Liver (tissue), 3 donors: ENCODE measurements at regions not wholly inside any gene's neighbourhood (a gene's known extent, or its start where the extent isn't known, plus 50 kb on each side); places are given as distances from the start of the nearest gene placed in this dataset.

Experiments
- ATF3 ChIP-seq: IDR thresholded peaks from 2 replicates; pipeline ENCODE4 v1.6.1; 2016; ENCODE audit warnings: antibody characterized with exemption
- CTCF ChIP-seq: fragments of 150-350 bp; IDR thresholded peaks from 2 replicates; pipeline ENCODE4 v1.5.1; 2017; ENCODE audit warnings: improper control_type of control experiment, low read depth, low read length; ENCODE audit not compliant: missing input control
- EGR1 ChIP-seq, 2 donors: IDR thresholded peaks; 2 replicates each; pipeline ENCODE4 v1.6.1; 2016 to 2018; ENCODE audit warnings: antibody characterized with exemption in 2 of 2, low read depth in 2 of 2
- GABPA ChIP-seq, 2 donors: IDR thresholded peaks in 1 of 2; conservative IDR thresholded peaks in 1 of 2; 2 replicates each; pipeline ENCODE4 v1.6.1; 2016; ENCODE audit warnings: antibody characterized with exemption in 2 of 2, mild to moderate bottlenecking in 1 of 2, moderate library complexity in 1 of 2
- JUND ChIP-seq, 2 donors: IDR thresholded peaks; 2 replicates each; pipeline ENCODE4 v1.6.1; 2016; ENCODE audit warnings: antibody characterized with exemption in 2 of 2
- NR2F2 ChIP-seq: IDR thresholded peaks from 2 replicates; pipeline ENCODE4 v1.6.1; 2016; ENCODE audit warnings: antibody characterized with exemption
- RAD21 ChIP-seq, 2 donors: IDR thresholded peaks; 2 replicates each; pipeline ENCODE4 v1.6.1; 2016; ENCODE audit warnings: antibody characterized with exemption in 2 of 2, mild to moderate bottlenecking in 2 of 2
- REST ChIP-seq: IDR thresholded peaks from 2 replicates; pipeline ENCODE4 v1.6.1; 2016; ENCODE audit warnings: antibody characterized with exemption, mild to moderate bottlenecking
- SP1 ChIP-seq: IDR thresholded peaks from 2 replicates; pipeline ENCODE4 v1.6.1; 2018; ENCODE audit warnings: antibody characterized with exemption, mild to moderate bottlenecking
- TAF1 ChIP-seq: conservative IDR thresholded peaks from 2 replicates; pipeline ENCODE4 v1.6.1; 2016; ENCODE audit warnings: antibody characterized with exemption, mild to moderate bottlenecking
- YY1 ChIP-seq: IDR thresholded peaks from 2 replicates; pipeline ENCODE4 v1.6.1; 2016; ENCODE audit warnings: antibody characterized with exemption, mild to moderate bottlenecking
- ZBTB33 ChIP-seq: IDR thresholded peaks from 2 replicates; pipeline ENCODE4 v1.6.1; 2016; ENCODE audit warnings: antibody characterized with exemption
- donor health status: healthy.
- donor health status: healthy.

GRCh38 chr3:102646557-102646956 is 211.7 kb downstream of the ZPLD1 start:
- no peak for TF ChIP-seq CTCF
- TF ChIP-seq TAF1 = no peak
- TF ChIP-seq YY1 = no peak
- TF ChIP-seq ATF3 = no peak
- TF ChIP-seq RAD21 (IDR thresholded peaks at IDR 0.05) = no peak
- no peak for TF ChIP-seq GABPA (IDR thresholded peaks at IDR 0.05 in 1 of 2, conservative IDR thresholded peaks at IDR 0.05 in 1 of 2)
- TF ChIP-seq EGR1 (IDR thresholded peaks at IDR 0.05; ENCODE audit: low read depth in 2 of 2) = no peak
- no peak for TF ChIP-seq ZBTB33
- TF ChIP-seq JUND (IDR thresholded peaks at IDR 0.05) = no peak
- no peak for TF ChIP-seq SP1
- no peak for TF ChIP-seq NR2F2
- TF ChIP-seq REST = no peak
